OCI-LY7 (cell line): ENCODE measurements at regions not wholly inside any gene's neighbourhood (a gene's known extent, or its start where the extent isn't known, plus 50 kb on each side); places are given as distances from the start of the nearest gene placed in this dataset.

Source experiments
- EZH2phosphoT487 ChIP-seq: fragments of 200-600 bp; sonication (generic); IDR thresholded peaks from 2 replicates; pipeline ENCODE4 v1.6.1; 2018; ENCODE audit warnings: low read depth, borderline replicate concordance, mild to moderate bottlenecking, mixed run types, antibody characterized with exemption, low read length, moderate library complexity, mixed read lengths
- TF ChIP-seq, protein P1 (sequence below): fragments of 200-600 bp; sonication (generic); conservative IDR thresholded peaks from 2 replicates; pipeline ENCODE4 v1.5.1; 2014; ENCODE audit warnings: mild to moderate bottlenecking, antibody characterized with exemption, low read length, moderate library complexity, mixed read lengths

- TF ChIP-seq, protein P1, sequence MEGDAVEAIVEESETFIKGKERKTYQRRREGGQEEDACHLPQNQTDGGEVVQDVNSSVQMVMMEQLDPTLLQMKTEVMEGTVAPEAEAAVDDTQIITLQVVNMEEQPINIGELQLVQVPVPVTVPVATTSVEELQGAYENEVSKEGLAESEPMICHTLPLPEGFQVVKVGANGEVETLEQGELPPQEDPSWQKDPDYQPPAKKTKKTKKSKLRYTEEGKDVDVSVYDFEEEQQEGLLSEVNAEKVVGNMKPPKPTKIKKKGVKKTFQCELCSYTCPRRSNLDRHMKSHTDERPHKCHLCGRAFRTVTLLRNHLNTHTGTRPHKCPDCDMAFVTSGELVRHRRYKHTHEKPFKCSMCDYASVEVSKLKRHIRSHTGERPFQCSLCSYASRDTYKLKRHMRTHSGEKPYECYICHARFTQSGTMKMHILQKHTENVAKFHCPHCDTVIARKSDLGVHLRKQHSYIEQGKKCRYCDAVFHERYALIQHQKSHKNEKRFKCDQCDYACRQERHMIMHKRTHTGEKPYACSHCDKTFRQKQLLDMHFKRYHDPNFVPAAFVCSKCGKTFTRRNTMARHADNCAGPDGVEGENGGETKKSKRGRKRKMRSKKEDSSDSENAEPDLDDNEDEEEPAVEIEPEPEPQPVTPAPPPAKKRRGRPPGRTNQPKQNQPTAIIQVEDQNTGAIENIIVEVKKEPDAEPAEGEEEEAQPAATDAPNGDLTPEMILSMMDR = no peak
- no peak for TF ChIP-seq EZH2phosphoT487
Measured at GRCh38 chr13:79861731-79862130, 380.8 kb downstream of the NDFIP2 start.
